Ureter (tissue), 1 donor: ENCODE measurements at regions not wholly inside any gene's neighbourhood (a gene's known extent, or its start where the extent isn't known, plus 50 kb on each side); places are given as distances from the start of the nearest gene placed in this dataset.
"Not testable (repeated sequence)": the region's sequence is repeated elsewhere in the genome, so short reads cannot be mapped to it uniquely, and the experiment has no call there.

Experiments used
- DNase-seq: peaks from one replicate; pipeline ENCODE4 v3.0.0-alpha.2; 2020; ENCODE audit warnings: low spot score
- donor health status: DM: yes; HTN: yes; CAD: no.

GRCh38 chr4:159937595-159937994 is 834.7 kb downstream of the RAPGEF2 start:
- DNase-seq = no peak

GRCh38 chr4:159939681-159940080 is 836.8 kb downstream of the RAPGEF2 start:
- DNase-seq = not testable (repeated sequence)

- no peak for DNase-seq
These were observed 838.2 kb downstream of the RAPGEF2 start for GRCh38 chr4:159941076-159941475.

- DNase-seq = no peak
These were observed 841.6 kb downstream of the RAPGEF2 start for GRCh38 chr4:159944477-159944876.

GRCh38 chr4:159946983-159947615 is 844.2 kb downstream of the RAPGEF2 start:
- no peak for DNase-seq

- no peak for DNase-seq
These were observed 847.8 kb downstream of the RAPGEF2 start for GRCh38 chr4:159950707-159951106.

- DNase-seq = no peak
These were observed 863.9 kb downstream of the RAPGEF2 start for GRCh38 chr4:159966746-159967145.

GRCh38 chr4:159976871-159977482 is 874.1 kb downstream of the RAPGEF2 start:
- DNase-seq = not testable (repeated sequence)

- DNase-seq = no peak
These were observed 875.2 kb downstream of the RAPGEF2 start for GRCh38 chr4:159977907-159978617.

GRCh38 chr4:159979351-159979750 is 876.5 kb downstream of the RAPGEF2 start:
- no peak for DNase-seq

- DNase-seq = no peak
These were observed 877.1 kb downstream of the RAPGEF2 start for GRCh38 chr4:159979953-159980352.

GRCh38 chr4:159980826-159981468 is 878.1 kb downstream of the RAPGEF2 start:
- no peak for DNase-seq

GRCh38 chr4:159981469-159981856 is 878.6 kb downstream of the RAPGEF2 start:
- DNase-seq = no peak

GRCh38 chr4:159983082-159983481 is 880.2 kb downstream of the RAPGEF2 start:
- DNase-seq = no peak

GRCh38 chr4:160009656-160010493 is 907.0 kb downstream of the RAPGEF2 start:
- DNase-seq = no peak

GRCh38 chr4:160019936-160020335 is 917.1 kb downstream of the RAPGEF2 start:
- DNase-seq = no peak

- DNase-seq = no peak
These were observed 917.9 kb downstream of the RAPGEF2 start for GRCh38 chr4:160020804-160021203.

- no peak for DNase-seq
These were observed 919.0 kb downstream of the RAPGEF2 start for GRCh38 chr4:160021870-160022269.

GRCh38 chr4:160026721-160027120 is 923.8 kb downstream of the RAPGEF2 start:
- no peak for DNase-seq

- no peak for DNase-seq
These were observed 931.6 kb downstream of the RAPGEF2 start for GRCh38 chr4:160034501-160034900.

- DNase-seq = no peak
These were observed 935.7 kb downstream of the RAPGEF2 start for GRCh38 chr4:160038615-160039014.

- DNase-seq = no peak
These were observed 941.8 kb downstream of the RAPGEF2 start for GRCh38 chr4:160044693-160045092.
